ENCODE measurements at regions not wholly inside any gene's neighbourhood (a gene's known extent, or its start where the extent isn't known, plus 50 kb on each side); places are given as distances from the start of the nearest gene placed in this dataset.

DNA sequence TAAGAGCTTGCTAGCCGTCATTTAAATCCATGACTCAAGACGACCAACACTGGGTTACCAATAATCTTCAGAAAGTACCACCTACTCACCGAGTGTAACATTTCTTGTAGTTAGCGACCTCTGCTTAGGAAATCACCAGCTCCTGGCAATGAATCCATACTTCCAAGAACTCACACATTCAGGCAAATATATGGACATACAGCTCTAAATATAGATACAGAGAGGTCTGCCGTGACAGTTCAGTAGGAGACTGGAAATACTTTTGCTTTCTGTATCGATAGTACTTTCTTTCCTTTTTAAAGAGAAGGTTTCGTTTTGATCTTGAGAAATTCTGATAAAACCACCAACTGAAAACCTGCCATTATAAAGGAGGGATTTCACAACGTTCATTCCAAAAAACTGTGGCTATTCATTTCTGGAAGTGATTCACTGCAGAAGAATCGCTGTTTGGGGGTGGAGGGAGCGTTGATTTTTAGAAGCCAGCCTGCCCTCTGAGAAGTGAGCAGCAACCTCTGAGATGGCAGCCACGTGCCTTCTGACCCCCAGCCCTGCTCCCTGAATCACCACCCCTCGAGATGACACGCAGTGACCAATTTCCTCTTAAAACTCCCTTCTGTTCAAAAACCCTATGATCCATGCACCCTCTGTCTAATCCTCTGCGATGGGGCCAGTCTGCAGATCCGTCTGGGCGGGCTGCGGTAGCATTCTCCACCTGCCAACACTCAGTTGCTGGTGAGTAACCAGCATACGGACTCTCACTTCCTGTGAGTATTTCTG lies 179.0 kb upstream of the KLF14 start:
- peak; percentile 79 for DNase-seq (ENCODE audit: low read depth)

GRCh38 chr7:130913639-130914553 lies 179.9 kb upstream of the KLF14 start:
- DNase-seq (ENCODE audit: low read depth) = no peak

GRCh38 chr7:130914554-130915294 lies 180.7 kb upstream of the KLF14 start:
- DNase-seq (ENCODE audit: low read depth) = no peak

- DNase-seq (ENCODE audit: low read depth) = no peak
Observed at GRCh38 chr7:130917669-130918128, 183.7 kb upstream of the KLF14 start.

GRCh38 chr7:130918129-130919052 lies 184.4 kb upstream of the KLF14 start:
- DNase-seq (ENCODE audit: low read depth) = no peak

DNA sequence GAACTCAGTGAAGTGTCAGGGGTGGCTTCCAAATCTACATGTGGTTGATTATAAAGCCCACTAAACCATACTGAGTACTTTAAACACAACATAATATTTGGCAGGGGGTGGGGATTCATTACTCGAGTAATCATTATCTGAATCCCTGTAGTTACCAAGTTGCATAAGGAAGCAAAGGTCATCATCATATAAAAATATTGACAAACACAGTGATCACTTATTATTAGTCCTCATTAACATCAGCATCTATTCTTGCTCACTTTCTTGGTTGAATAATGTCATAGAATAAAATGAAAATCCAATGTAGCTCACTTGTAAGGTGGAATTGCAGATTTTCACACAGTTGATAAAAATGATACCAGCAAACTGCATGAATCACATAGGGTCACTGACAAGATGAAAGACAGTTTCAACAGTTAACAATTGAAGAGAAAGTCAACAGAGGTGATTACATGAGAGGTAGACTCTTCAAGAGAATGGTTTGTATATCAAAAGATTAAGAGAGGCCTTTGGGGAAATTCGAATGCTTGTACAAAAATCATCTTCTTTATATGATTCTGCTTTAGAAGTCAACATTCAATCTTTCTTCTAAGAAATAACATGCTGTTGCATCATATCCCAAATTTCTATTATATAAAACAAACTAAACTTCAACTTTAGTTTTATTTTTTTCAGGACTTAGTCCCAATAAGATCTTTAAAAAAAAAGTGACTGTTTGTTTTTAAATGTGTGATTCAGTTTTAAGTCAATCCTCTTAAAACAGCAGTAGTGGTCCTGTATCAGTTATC lies 185.5 kb upstream of the KLF14 start:
- no peak for DNase-seq (ENCODE audit: low read depth)

DNA sequence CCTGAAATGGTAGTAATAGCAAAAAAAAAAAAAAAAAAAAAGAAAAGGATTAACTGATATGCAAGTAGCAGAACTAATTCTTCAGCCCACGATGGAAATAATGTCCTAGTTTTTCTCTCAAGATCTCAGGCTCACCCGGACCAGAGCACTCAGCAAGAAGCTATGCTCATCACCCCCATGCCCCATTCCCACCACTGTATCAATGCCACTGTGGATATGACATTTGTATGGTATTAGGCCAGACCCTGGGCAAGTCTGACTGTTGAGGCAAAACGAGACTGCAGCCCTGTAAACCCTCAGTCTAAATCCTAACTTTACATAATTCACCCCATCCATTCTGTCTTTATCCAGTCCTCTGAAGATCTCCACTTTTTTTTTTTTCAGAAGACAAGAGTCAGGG lies 186.1 kb upstream of the KLF14 start:
- DNase-seq (ENCODE audit: low read depth) = no peak

DNA sequence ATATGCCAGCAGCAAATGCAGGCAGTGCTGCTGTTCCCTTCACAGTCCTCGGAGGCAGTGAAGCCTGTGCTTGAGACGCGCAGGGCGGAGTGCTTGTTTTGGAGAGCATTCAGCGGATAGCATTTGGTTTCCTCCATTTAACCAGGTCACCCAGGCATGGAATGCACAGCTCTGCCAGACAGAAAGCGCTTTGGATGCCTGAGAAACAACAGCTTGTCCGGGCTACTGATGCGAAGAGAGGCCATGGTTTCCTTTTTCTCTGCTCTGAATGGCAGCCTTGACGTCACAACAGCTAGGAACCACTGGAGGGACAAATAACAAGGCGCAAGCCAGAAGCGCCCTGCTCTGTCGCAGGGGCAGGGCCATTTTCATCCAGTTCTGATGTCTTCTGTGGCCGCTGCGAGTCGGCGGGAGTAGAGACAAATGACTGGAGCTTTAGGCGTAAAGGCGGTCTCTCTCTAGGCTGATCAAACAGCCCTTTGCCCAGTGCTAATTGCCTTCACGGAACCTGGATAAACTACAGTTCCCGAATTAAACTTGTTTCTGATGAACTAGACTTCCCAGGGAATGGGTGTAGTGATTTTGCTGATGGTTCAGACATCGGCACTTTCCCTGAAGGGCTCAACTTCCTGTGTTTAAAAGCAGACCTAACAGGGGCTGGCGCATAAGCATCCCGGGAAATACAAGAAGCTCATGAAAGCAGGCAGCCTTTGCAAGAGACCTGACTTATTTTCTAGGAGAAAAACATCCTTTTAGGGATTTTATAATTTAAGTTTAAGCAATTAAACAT lies 187.6 kb upstream of the KLF14 start:
- DNase-seq (ENCODE audit: low read depth) = no peak

DNA sequence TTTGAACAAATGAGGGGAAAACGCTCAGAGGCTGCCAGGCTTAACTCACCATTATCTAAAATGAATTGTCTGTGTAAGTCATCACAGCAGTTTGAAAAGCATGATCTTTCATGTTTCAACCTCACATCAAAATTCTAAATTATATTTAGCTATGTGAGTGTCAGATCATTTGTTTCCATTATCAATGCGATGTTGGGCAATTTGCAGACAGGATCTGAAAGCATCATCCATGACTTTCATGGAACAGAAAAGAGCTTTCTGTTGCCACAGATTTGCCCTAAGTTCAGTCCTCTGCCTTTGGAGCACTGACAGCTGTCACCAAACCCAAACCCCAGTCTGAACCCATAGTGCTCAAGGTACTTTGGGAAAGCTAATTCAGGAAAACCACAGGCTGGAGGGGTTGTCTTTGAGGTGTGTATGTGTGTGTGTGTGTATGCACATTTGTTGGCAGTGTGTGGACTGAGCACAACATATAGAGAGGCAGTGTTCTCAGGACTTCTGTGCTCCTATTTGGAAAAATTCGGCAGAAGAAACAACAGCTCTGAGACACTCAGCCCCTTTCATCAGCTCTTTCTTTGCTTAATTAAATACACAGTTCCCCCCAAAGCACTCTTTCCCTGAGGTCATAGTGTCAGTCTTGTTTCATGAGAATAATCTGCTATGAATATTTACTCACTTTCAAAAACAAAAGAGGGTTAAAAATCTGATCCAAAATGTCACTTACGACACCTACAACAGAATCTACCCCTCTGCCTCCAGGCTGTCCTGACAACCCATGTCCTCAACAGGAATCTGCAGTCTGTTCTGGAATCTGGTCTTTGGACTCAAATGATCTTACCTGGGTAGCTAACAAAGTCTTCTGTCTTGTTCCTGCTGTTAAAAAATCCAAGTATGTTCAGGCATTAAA lies 188.5 kb upstream of the KLF14 start:
- DNase-seq (ENCODE audit: low read depth) = no peak

DNA sequence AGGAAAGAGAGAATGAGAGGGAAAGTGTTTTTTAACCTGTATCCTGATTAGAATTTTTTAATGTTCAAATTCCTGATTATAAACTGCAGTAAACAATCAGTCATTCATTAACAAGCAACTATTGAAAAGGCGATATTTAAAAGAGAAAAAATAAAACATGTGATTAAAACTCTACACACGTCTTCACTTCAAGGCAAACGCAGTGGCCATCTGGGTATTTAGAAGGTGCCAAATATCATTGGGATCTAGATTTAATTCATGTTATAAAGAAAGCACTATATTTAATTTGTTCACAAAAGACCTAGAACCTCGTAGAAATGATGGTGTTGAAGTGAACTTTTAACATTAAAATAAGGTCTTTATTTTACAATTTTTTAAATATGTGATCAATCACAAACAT lies 189.4 kb upstream of the KLF14 start:
- no peak for DNase-seq (ENCODE audit: low read depth)

GRCh38 chr7:130923930-130924329 lies 189.9 kb upstream of the KLF14 start:
- DNase-seq (ENCODE audit: low read depth) = no peak

DNA sequence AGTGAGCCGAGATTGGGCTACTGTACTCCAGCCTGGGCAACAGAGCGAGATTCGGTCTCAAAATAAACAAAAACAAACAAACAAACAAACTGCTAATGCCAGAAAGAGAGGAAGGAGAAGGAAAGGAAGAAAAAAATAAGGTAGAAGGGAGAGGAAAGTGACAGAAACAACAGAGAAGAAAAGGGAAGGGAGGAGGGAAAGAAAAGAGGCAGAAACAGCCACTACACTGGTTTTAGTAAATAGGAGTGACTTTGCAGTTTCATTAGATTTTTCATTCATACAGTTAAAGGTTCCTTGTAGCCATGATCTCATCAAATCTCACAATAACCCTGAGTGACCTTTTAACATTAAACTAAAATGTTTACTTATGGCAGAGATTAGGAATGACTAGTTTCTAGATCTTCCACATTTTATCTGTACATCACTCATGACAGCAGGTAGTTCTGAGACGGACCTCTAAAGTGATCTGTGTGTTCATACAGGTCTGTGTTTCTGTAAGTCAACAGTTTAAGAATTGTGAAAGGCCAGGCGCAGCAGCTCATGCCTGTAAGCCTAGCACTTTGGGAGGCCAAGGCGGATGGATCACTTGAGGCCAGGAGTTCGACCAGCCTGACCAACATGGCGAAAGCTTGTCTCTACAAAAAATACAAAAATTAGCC lies 191.3 kb upstream of the KLF14 start:
- DNase-seq (ENCODE audit: low read depth) = no peak

GRCh38 chr7:130926001-130926691 lies 192.1 kb upstream of the KLF14 start:
- no peak for DNase-seq (ENCODE audit: low read depth)

DNA sequence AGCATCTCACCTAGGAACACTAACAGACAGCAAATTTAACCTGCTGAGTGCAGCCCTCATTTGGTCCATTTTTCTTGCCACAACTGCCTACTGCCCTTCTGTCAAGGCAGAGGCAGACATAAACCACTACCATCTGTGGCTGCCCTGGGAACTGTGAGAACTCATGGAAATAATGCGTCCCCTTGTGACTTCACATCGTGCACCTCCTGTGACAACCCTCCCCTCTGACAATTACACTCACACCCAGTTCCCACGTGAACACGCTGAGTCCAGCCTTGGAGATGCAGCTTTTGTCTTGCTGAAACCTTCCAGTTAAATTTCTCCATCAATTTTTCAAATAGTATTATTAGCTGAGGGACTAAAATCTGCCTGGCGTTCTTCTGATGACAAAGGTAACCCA lies 193.1 kb upstream of the KLF14 start:
- no peak for DNase-seq (ENCODE audit: low read depth)

DNA sequence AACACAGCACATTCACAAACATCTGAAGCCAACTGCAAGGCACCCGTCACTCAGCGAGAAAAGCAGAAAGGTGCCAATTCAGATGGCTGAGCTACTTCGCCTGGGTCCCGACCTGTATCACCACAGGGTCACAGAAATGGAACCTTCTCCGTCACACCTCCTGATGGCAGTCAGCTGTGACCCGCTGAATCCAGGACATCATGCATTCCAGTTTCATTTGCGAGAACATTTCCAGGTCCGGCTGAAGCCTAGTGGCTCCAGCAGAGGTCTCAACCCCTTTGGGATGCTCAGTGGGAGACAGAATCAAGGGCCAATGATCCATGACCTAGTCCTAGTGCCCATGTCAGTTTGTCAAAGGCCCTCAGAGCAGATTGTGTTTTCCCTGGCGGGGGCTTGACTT lies 193.6 kb upstream of the KLF14 start:
- no peak for DNase-seq (ENCODE audit: low read depth)

- DNase-seq (ENCODE audit: low read depth) = no peak
Observed at GRCh38 chr7:130929896-130930659, 196.1 kb upstream of the KLF14 start.

GRCh38 chr7:130930681-130931080 lies 196.7 kb upstream of the KLF14 start:
- DNase-seq (ENCODE audit: low read depth) = no peak
